Calu3 (cell line): ENCODE measurements at regions not wholly inside any gene's neighbourhood (a gene's known extent, or its start where the extent isn't known, plus 50 kb on each side); places are given as distances from the start of the nearest gene placed in this dataset.

ENCODE experiments used
- BruUV-seq: library from RNA; stranded (reverse); fragments of 400-500 nt; replicated peaks from 2 replicates; lab custom pipeline; 2021; lab: Mats Ljungman, UMichigan
- CTCF ChIA-PET: fragments of 300-600 bp; sonication (Branson Sonifier 250); formaldehyde crosslinking; loops from one replicate; lab custom pipeline; 2022; ENCODE audit warnings: antibody characterized with exemption; lab: Charles Lee
- DNase-seq: peaks from one replicate; pipeline ENCODE4 v3.0.0; 2022
- H3K27ac Mint-ChIP-seq: one replicate; pipeline ENCODE4 v1.8.0; 2022; ENCODE audit warnings: mixed read lengths; ENCODE audit not compliant: unreplicated experiment
- H3K27me3 Mint-ChIP-seq: one replicate; pipeline ENCODE4 v1.8.0; 2022; ENCODE audit warnings: mixed read lengths; ENCODE audit not compliant: unreplicated experiment
- H3K36me3 Mint-ChIP-seq: one replicate; pipeline ENCODE4 v1.8.0; 2022; ENCODE audit warnings: mild to moderate bottlenecking, moderate library complexity, mixed read lengths; ENCODE audit not compliant: insufficient read depth, unreplicated experiment
- H3K4me1 Mint-ChIP-seq: one replicate; pipeline ENCODE4 v1.8.0; 2022; ENCODE audit warnings: mild to moderate bottlenecking, low read depth, mixed read lengths; ENCODE audit not compliant: unreplicated experiment
- H3K4me3 Mint-ChIP-seq: one replicate; pipeline ENCODE4 v1.8.0; 2022; ENCODE audit warnings: mild to moderate bottlenecking, low read depth, moderate library complexity, mixed read lengths; ENCODE audit not compliant: unreplicated experiment
- H3K9me3 Mint-ChIP-seq: one replicate; pipeline ENCODE4 v1.8.0; 2022; ENCODE audit warnings: low read depth, mixed read lengths; ENCODE audit not compliant: unreplicated experiment
- intact Hi-C: fragments of 100-400 bp; cut with micrococcal nuclease; formaldehyde crosslinking; loops from one replicate; pipeline ENCODE4 v1.10.0; 2022; ENCODE audit not compliant: unreplicated experiment
- TF ChIP-seq, protein P1 (sequence below): fragments of 200-600 bp; IDR thresholded peaks from one replicate; pipeline ENCODE4 v1.8.0; 2022; ENCODE audit warnings: antibody characterized with exemption; ENCODE audit not compliant: unreplicated experiment

GRCh38 chr14:84436528-84436927, 1093.4 kb upstream of the FLRT2 start:
- CTCF ChIA-PET: no interaction called here
- intact Hi-C loops: no loop called here
- no peaks in the 10 kb centered on the region for H3K36me3 Mint-ChIP-seq
- H3K9me3 Mint-ChIP-seq: peaks cover 6% of the 10 kb centered on the region
- H3K27ac Mint-ChIP-seq: no peak overlapping the region
- TF ChIP-seq, protein P1, sequence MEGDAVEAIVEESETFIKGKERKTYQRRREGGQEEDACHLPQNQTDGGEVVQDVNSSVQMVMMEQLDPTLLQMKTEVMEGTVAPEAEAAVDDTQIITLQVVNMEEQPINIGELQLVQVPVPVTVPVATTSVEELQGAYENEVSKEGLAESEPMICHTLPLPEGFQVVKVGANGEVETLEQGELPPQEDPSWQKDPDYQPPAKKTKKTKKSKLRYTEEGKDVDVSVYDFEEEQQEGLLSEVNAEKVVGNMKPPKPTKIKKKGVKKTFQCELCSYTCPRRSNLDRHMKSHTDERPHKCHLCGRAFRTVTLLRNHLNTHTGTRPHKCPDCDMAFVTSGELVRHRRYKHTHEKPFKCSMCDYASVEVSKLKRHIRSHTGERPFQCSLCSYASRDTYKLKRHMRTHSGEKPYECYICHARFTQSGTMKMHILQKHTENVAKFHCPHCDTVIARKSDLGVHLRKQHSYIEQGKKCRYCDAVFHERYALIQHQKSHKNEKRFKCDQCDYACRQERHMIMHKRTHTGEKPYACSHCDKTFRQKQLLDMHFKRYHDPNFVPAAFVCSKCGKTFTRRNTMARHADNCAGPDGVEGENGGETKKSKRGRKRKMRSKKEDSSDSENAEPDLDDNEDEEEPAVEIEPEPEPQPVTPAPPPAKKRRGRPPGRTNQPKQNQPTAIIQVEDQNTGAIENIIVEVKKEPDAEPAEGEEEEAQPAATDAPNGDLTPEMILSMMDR: no peak
- H3K4me3 Mint-ChIP-seq: no peak overlapping the region
- no peak for DNase-seq
- BruUV-seq: no TSS peak
- H3K4me1 Mint-ChIP-seq: no peaks in the 10 kb centered on the region
- H3K27me3 Mint-ChIP-seq: no peaks in the 10 kb centered on the region

GRCh38 chr14:84442521-84442920, 1087.4 kb upstream of the FLRT2 start:
- DNase-seq: no peak
- no peak overlapping the region for H3K27ac Mint-ChIP-seq
- TF ChIP-seq, protein P1: no peak
- no peaks in the 10 kb centered on the region for H3K4me1 Mint-ChIP-seq
- no peaks in the 10 kb centered on the region for H3K27me3 Mint-ChIP-seq
- CTCF ChIA-PET: no interaction called here
- peaks cover 2% of the 10 kb centered on the region for H3K9me3 Mint-ChIP-seq
- intact Hi-C loops: no loop called here
- no peak overlapping the region for H3K4me3 Mint-ChIP-seq
- no peaks in the 10 kb centered on the region for H3K36me3 Mint-ChIP-seq
- BruUV-seq: no TSS peak

GRCh38 chr14:84445486-84445885, 1084.5 kb upstream of the FLRT2 start:
- Mint-ChIP-seq H3K4me3 (no peak overlapping the region), H3K4me1 (no peaks in the 10 kb centered on the region), H3K27ac (no peak overlapping the region), H3K27me3 (no peaks in the 10 kb centered on the region), H3K36me3 (no peaks in the 10 kb centered on the region), H3K9me3 (peaks cover 4% of the 10 kb centered on the region)
- TF ChIP-seq, protein P1: no peak
- intact Hi-C loops: no loop called here
- no TSS peak for BruUV-seq
- CTCF ChIA-PET: no interaction called here
- no peak for DNase-seq

- TF ChIP-seq, protein P1: no peak
- no peaks in the 10 kb centered on the region for H3K4me1 Mint-ChIP-seq
- H3K9me3 Mint-ChIP-seq: peaks cover 4% of the 10 kb centered on the region
- no peaks in the 10 kb centered on the region for H3K36me3 Mint-ChIP-seq
- intact Hi-C loops: no loop called here
- DNase-seq: no peak
- BruUV-seq: no TSS peak
- no peak overlapping the region for H3K4me3 Mint-ChIP-seq
- CTCF ChIA-PET: no interaction called here
- H3K27me3 Mint-ChIP-seq: no peaks in the 10 kb centered on the region
- no peak overlapping the region for H3K27ac Mint-ChIP-seq
Measured at GRCh38 chr14:84446250-84446649, 1083.7 kb upstream of the FLRT2 start.
